Astrocyte (in vitro differentiated cells and primary cell): ENCODE measurements at regions not wholly inside any gene's neighbourhood (a gene's known extent, or its start where the extent isn't known, plus 50 kb on each side); places are given as distances from the start of the nearest gene placed in this dataset.

Experiments used
- DNase-seq: peaks from one replicate; pipeline ENCODE4 v3.0.0-alpha.2; 2010; ENCODE audit warnings: low read depth
- FAIRE-seq: peaks from 2 replicates; lab custom pipeline; 2011; peaks lifted over from hg19 to GRCh38; lab: Jason Lieb, UNC
- H2AFZ ChIP-seq: 2 replicates; pipeline ENCODE4 v1.6.0; 2012; ENCODE audit warnings: low read depth, low read length, inconsistent platforms
- H3K27ac ChIP-seq: 2 replicates; pipeline ENCODE4 v1.5.1; 2011; ENCODE audit warnings: low read depth, low read length, inconsistent platforms
- H3K27me3 ChIP-seq: 2 replicates; pipeline ENCODE4 v1.6.0; 2011; ENCODE audit warnings: low read length, inconsistent platforms; ENCODE audit not compliant: insufficient read depth
- H3K36me3 ChIP-seq: 2 replicates; pipeline ENCODE4 v1.5.1; 2011; ENCODE audit warnings: low read length, inconsistent platforms; ENCODE audit not compliant: insufficient read depth
- H3K4me1 ChIP-seq: 2 replicates; pipeline ENCODE4 v1.5.1; 2011; ENCODE audit warnings: low read length, inconsistent platforms; ENCODE audit not compliant: insufficient read depth
- H3K4me2 ChIP-seq: 2 replicates; pipeline ENCODE4 v1.6.0; 2012; ENCODE audit warnings: low read length, inconsistent platforms
- H3K4me3 ChIP-seq: 2 replicates; pipeline ENCODE4 v1.5.1; 2011; ENCODE audit warnings: low read depth, mild to moderate bottlenecking, low read length, inconsistent platforms; ENCODE audit not compliant: insufficient read depth
- H3K79me2 ChIP-seq: 2 replicates; pipeline ENCODE4 v1.6.0; 2012; ENCODE audit warnings: mild to moderate bottlenecking, low read length, inconsistent platforms; ENCODE audit not compliant: insufficient read depth
- H3K9ac ChIP-seq: 2 replicates; pipeline ENCODE4 v1.6.0; 2012; ENCODE audit warnings: mild to moderate bottlenecking, low read length, inconsistent platforms
- H3K9me3 ChIP-seq: 2 replicates; pipeline ENCODE4 v1.5.1; 2012; ENCODE audit warnings: low read depth, mild to moderate bottlenecking, low read length, inconsistent platforms; ENCODE audit not compliant: insufficient read depth
- H4K20me1 ChIP-seq: 2 replicates; pipeline ENCODE4 v1.6.0; 2012; ENCODE audit warnings: low read length, inconsistent platforms; ENCODE audit not compliant: insufficient read depth
- H3K27ac Mint-ChIP-seq: one replicate; pipeline ENCODE4 v1.8.0; 2021; ENCODE audit warnings: mild to moderate bottlenecking, mixed read lengths; ENCODE audit not compliant: unreplicated experiment
- H3K27me3 Mint-ChIP-seq: one replicate; pipeline ENCODE4 v1.8.0; 2021; ENCODE audit warnings: low read depth, mixed read lengths; ENCODE audit not compliant: unreplicated experiment
- H3K36me3 Mint-ChIP-seq: one replicate; pipeline ENCODE4 v1.8.0; 2021; ENCODE audit warnings: low read depth, mixed read lengths; ENCODE audit not compliant: unreplicated experiment
- H3K4me1 Mint-ChIP-seq: one replicate; pipeline ENCODE4 v1.8.0; 2021; ENCODE audit warnings: low read depth, mixed read lengths; ENCODE audit not compliant: unreplicated experiment
- H3K4me3 Mint-ChIP-seq: one replicate; pipeline ENCODE4 v1.8.0; 2021; ENCODE audit warnings: mild to moderate bottlenecking, moderate library complexity, mixed read lengths; ENCODE audit not compliant: unreplicated experiment
- H3K9me3 Mint-ChIP-seq: one replicate; pipeline ENCODE4 v1.8.0; 2021; ENCODE audit warnings: mild to moderate bottlenecking, mixed read lengths; ENCODE audit not compliant: unreplicated experiment
- EZH2 ChIP-seq: IDR thresholded peaks from 2 replicates; pipeline ENCODE4 v1.6.1; 2012; ENCODE audit warnings: mild to moderate bottlenecking, low read length, inconsistent platforms; ENCODE audit not compliant: insufficient read depth
- TF ChIP-seq, protein P1 (sequence below): IDR thresholded peaks from 2 replicates; pipeline ENCODE4 v1.5.1; 2011; ENCODE audit warnings: low read depth, mild to moderate bottlenecking, inconsistent platforms, low read length, moderate library complexity; ENCODE audit not compliant: insufficient read depth

DNA sequence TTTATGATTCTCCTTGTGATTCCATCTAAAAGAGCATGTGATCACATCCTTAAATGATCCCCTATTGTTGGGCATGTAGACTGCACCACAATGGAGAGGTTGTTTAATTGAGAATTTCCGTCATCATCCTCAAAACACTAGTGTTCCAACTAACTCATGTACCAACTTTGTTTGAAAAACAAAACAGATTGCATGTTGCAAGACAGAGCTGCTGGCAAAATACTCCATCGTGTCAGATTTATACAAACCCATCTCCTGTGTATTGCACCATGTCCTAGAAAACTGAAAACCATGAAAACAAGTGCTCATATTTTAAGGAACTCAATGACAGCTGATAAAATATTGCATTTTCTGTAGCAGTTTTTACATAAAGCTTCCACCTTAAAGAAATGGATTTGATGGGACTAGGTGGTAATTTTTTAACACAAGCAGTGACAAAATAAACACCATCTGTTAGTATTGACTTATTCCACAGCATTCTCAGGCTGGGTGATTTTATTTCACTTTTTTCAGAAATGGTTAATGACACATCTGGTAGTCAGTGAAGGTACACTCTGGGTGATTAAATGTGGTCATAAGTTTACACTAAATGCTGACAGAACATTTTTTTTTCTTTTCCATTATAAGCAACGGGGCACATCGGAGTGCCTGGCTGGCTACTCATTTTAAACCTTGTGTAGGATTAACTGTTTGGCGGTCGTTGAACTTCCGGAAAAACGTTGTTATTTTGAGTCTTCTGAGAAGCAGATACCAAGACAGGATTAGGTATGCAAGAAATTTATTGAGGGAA, 602.9 kb upstream of the WWC1 start:
- TF ChIP-seq, protein P1, sequence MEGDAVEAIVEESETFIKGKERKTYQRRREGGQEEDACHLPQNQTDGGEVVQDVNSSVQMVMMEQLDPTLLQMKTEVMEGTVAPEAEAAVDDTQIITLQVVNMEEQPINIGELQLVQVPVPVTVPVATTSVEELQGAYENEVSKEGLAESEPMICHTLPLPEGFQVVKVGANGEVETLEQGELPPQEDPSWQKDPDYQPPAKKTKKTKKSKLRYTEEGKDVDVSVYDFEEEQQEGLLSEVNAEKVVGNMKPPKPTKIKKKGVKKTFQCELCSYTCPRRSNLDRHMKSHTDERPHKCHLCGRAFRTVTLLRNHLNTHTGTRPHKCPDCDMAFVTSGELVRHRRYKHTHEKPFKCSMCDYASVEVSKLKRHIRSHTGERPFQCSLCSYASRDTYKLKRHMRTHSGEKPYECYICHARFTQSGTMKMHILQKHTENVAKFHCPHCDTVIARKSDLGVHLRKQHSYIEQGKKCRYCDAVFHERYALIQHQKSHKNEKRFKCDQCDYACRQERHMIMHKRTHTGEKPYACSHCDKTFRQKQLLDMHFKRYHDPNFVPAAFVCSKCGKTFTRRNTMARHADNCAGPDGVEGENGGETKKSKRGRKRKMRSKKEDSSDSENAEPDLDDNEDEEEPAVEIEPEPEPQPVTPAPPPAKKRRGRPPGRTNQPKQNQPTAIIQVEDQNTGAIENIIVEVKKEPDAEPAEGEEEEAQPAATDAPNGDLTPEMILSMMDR: no peak
- no peak for TF ChIP-seq EZH2
- Histone ChIP-seq H3K9me3 (no peaks in the 10 kb centered on the region), H3K4me1 (peaks cover 15% of the 10 kb centered on the region), H3K36me3 (no peaks in the 10 kb centered on the region), H3K4me3 (no peak overlapping the region), H3K4me2 (peak overlapping the region; percentile 24), H4K20me1 (no peaks in the 10 kb centered on the region), H3K9ac (no peak overlapping the region), H3K79me2 (no peaks in the 10 kb centered on the region), H3K27ac (no peak overlapping the region), H2AFZ (no peak overlapping the region), H3K27me3 (no peaks in the 10 kb centered on the region)
- no peaks in the 10 kb centered on the region for H3K27me3 Mint-ChIP-seq
- no peak overlapping the region for H3K27ac Mint-ChIP-seq
- FAIRE-seq (peak; percentile 43), DNase-seq (peak; percentile 59)
- H3K4me3 Mint-ChIP-seq: no peak overlapping the region
- H3K36me3 Mint-ChIP-seq: peaks cover 6% of the 10 kb centered on the region
- H3K9me3 Mint-ChIP-seq: peaks cover 6% of the 10 kb centered on the region
- H3K4me1 Mint-ChIP-seq: peaks cover 26% of the 10 kb centered on the region

DNA sequence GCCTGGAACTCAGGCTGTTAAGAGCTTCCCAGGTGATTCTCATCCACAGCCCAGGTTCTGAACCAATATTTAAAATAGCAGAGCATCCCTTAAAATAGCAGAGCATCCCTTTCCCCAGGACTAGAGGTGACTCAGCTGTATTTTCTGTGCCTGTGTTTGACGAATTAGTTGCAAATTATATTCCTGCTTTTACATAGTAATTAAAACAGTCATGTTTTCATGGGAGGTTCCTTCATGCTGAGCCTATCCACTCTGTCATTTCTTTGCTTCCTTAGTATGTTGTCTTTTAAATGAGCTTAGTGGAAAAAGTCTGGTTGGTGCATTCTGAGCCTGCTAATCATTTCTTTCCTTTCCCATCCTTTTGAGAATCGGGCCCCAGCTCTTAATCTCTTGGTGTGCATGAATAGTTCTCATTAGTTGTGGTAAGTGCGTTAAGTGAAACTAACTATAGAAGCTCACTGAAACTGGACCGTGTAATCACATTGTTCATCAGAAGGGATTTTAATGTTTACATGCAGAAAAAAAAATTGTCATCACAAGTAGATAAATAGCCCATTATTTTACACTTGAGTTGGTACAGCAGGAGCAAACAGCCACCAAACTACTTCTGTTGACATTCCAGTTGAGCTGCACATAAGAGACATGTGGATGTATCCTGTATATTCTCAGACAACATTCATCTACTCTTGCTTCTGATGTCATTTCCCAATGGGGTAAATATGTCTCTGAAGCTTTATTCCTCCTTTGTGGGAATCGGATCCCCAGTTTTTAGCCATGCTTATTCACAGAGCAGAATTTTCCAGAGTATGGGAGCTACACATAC, 596.9 kb upstream of the WWC1 start:
- TF ChIP-seq, protein P1: no peak
- no peak for TF ChIP-seq EZH2
- H3K4me3 Mint-ChIP-seq: no peak overlapping the region
- Histone ChIP-seq H3K79me2 (no peaks in the 10 kb centered on the region), H3K4me3 (no peak overlapping the region), H2AFZ (no peak overlapping the region), H3K36me3 (no peaks in the 10 kb centered on the region), H3K27me3 (no peaks in the 10 kb centered on the region), H3K9me3 (peaks cover 3% of the 10 kb centered on the region), H3K4me2 (no peak overlapping the region), H3K4me1 (peaks cover 13% of the 10 kb centered on the region), H4K20me1 (no peaks in the 10 kb centered on the region), H3K27ac (no peak overlapping the region), H3K9ac (no peak overlapping the region)
- peaks cover 30% of the 10 kb centered on the region for H3K4me1 Mint-ChIP-seq
- H3K36me3 Mint-ChIP-seq: peaks cover 13% of the 10 kb centered on the region
- H3K9me3 Mint-ChIP-seq: peaks cover 5% of the 10 kb centered on the region
- FAIRE-seq: peak; percentile 9
- no peak overlapping the region for H3K27ac Mint-ChIP-seq
- DNase-seq: peak; percentile 42
- H3K27me3 Mint-ChIP-seq: no peaks in the 10 kb centered on the region
